GM04503 (cell line): ENCODE measurements at regions not wholly inside any gene's neighbourhood (a gene's known extent, or its start where the extent isn't known, plus 50 kb on each side); places are given as distances from the start of the nearest gene placed in this dataset.
"Not testable (repeated sequence)": the region's sequence is repeated elsewhere in the genome, so short reads cannot be mapped to it uniquely, and the experiment has no call there.

Experiments used
- DNase-seq: peaks from one replicate; pipeline ENCODE4 v3.0.0-alpha.2; 2012; ENCODE audit warnings: low read depth

GRCh38 chr2:136715146-136715545 is 50.2 kb upstream of the THSD7B start:
- DNase-seq, result no peak

GRCh38 chr2:136714452-136714951 is 50.8 kb upstream of the THSD7B start:
- no peak for DNase-seq

- DNase-seq, result no peak
Measured at GRCh38 chr2:136713739-136714138, 51.6 kb upstream of the THSD7B start.

- DNase-seq, result no peak
Measured at GRCh38 chr2:136705336-136705735, 60.0 kb upstream of the THSD7B start.

- DNase-seq, result no peak
Measured at GRCh38 chr2:136703214-136703613, 62.1 kb upstream of the THSD7B start.

GRCh38 chr2:136696438-136696837 is 68.9 kb upstream of the THSD7B start:
- no peak for DNase-seq

- DNase-seq, result no peak
Measured at GRCh38 chr2:136693966-136694365, 71.4 kb upstream of the THSD7B start.

- not testable (repeated sequence) for DNase-seq
Measured at GRCh38 chr2:136680079-136680478, 85.3 kb upstream of the THSD7B start.

- no peak for DNase-seq
Measured at GRCh38 chr2:136665736-136666135, 99.6 kb upstream of the THSD7B start.

- DNase-seq, result no peak
Measured at GRCh38 chr2:136664713-136665405, 100.5 kb upstream of the THSD7B start.

GRCh38 chr2:136658201-136658600 is 107.1 kb upstream of the THSD7B start:
- DNase-seq, result no peak

- no peak for DNase-seq
Measured at GRCh38 chr2:136653861-136654260, 111.5 kb upstream of the THSD7B start.

- no peak for DNase-seq
Measured at GRCh38 chr2:136651456-136652010, 113.8 kb upstream of the THSD7B start.

- DNase-seq, result no peak
Measured at GRCh38 chr2:136647039-136647438, 118.3 kb upstream of the THSD7B start.

- no peak for DNase-seq
Measured at GRCh38 chr2:136645236-136645828, 120.0 kb upstream of the THSD7B start.

GRCh38 chr2:136639651-136640050 is 125.7 kb upstream of the THSD7B start:
- no peak for DNase-seq

GRCh38 chr2:136638193-136638592 is 127.2 kb upstream of the THSD7B start:
- no peak for DNase-seq

GRCh38 chr2:136637402-136637801 is 127.9 kb upstream of the THSD7B start:
- no peak for DNase-seq

- DNase-seq, result no peak
Measured at GRCh38 chr2:136628490-136628889, 136.9 kb upstream of the THSD7B start.

- DNase-seq, result no peak
Measured at GRCh38 chr2:136613096-136613495, 152.2 kb upstream of the THSD7B start.

- DNase-seq, result no peak
Measured at GRCh38 chr2:136612079-136612478, 153.3 kb upstream of the THSD7B start.

- no peak for DNase-seq
Measured at GRCh38 chr2:136611451-136611850, 153.9 kb upstream of the THSD7B start.

GRCh38 chr2:136582628-136583205 is 182.6 kb upstream of the THSD7B start:
- DNase-seq, result no peak
